Naive B cell (primary cell): ENCODE measurements at regions not wholly inside any gene's neighbourhood (a gene's known extent, or its start where the extent isn't known, plus 50 kb on each side); places are given as distances from the start of the nearest gene placed in this dataset.

Experiments
- ATAC-seq, 2 donors: fragments of 150-1000 bp; cut with Tn5 transposase; 2 replicates each; pipeline ENCODE4 v1.10.0; 2021; ENCODE audit warnings: low read depth in 2 of 2, mild to moderate bottlenecking in 2 of 2, moderate library complexity in 2 of 2
- DNase-seq: peaks from one replicate; pipeline ENCODE4 v3.0.0; 2022
- H3K27ac Mint-ChIP-seq, 6 donors: one replicate each; pipeline ENCODE4 v1.8.0; 2020 to 2022; ENCODE audit warnings: mild to moderate bottlenecking in 6 of 6, mixed read lengths in 6 of 6, moderate library complexity in 5 of 6, inconsistent platforms in 2 of 6
- H3K27me3 Mint-ChIP-seq, 3 donors: one replicate each; pipeline ENCODE4 v1.8.0; 2021 to 2022; ENCODE audit warnings: mixed read lengths in 3 of 3, mild to moderate bottlenecking in 1 of 3
- H3K36me3 Mint-ChIP-seq, 2 donors: one replicate each; pipeline ENCODE4 v1.8.0; 2020 to 2022; ENCODE audit warnings: mixed read lengths in 2 of 2, inconsistent platforms in 1 of 2, mild to moderate bottlenecking in 1 of 2
- H3K4me1 Mint-ChIP-seq, 3 donors: one replicate each; pipeline ENCODE4 v1.8.0; 2020 to 2022; ENCODE audit warnings: mixed read lengths in 3 of 3, inconsistent platforms in 1 of 3, mild to moderate bottlenecking in 1 of 3, moderate library complexity in 1 of 3
- H3K4me3 Mint-ChIP-seq, 8 donors: one replicate each; pipeline ENCODE4 v1.8.0; 2020 to 2022; ENCODE audit warnings: mild to moderate bottlenecking in 8 of 8, mixed read lengths in 8 of 8, moderate library complexity in 8 of 8, inconsistent platforms in 2 of 8
- H3K9me3 Mint-ChIP-seq, 7 donors: one replicate each; pipeline ENCODE4 v1.8.0; 2020 to 2022; ENCODE audit warnings: mixed read lengths in 7 of 7, mild to moderate bottlenecking in 5 of 7, inconsistent platforms in 2 of 7, moderate library complexity in 1 of 7

DNA sequence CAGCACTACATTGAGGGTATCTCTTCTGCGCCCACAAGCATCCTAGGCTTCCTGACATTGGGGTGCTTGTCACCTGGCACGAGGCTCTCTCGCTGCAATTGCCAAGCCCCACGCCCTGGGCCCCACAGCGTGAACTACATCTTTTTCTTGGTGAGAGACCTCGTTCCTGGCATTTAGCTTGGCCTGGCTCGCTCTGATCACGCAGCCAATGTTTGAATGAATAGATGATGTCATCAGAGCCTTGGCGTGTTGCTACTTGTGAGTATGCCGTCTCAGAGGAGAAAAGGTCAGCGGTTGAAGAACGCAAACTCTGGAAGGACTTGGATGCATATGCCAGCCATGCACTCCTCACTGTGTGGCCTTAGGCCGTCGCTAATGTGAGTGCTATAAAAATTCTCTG, 150.2 kb upstream of the AUTS2 start:
- H3K4me3 Mint-ChIP-seq, result no peak overlapping the region
- ATAC-seq (no peak), DNase-seq (no peak)
- no peaks in the 10 kb centered on the region for H3K27me3 Mint-ChIP-seq
- H3K9me3 Mint-ChIP-seq, result peaks cover 0 to 14% (median 3%) of the 10 kb centered on the region in 7 donors
- H3K27ac Mint-ChIP-seq, result peak overlapping the region in 1 of 6 donors; percentile 20
- peaks cover 0 to 3% (median 0%) of the 10 kb centered on the region in 3 donors for H3K4me1 Mint-ChIP-seq
- no peaks in the 10 kb centered on the region for H3K36me3 Mint-ChIP-seq

DNA sequence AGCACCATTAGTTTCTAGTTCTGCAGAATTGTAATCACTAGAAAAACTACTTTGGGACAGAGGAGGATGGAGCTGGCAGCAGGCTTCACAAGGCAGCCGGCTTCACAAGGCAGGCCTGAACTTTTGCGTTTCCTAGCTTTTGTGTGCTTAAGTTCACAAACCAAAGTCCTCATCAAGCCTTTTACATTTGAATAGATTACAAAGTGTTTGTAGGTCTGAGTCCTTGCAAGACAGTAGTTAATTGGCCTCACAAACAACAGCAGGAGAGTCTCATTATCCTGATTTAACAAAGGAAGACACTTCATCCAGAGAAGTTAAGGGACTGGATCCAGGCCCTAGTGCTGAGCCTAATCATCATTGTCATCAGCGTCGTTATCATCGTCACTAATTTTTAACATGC, 147.8 kb upstream of the AUTS2 start:
- H3K4me1 Mint-ChIP-seq, result no peaks in the 10 kb centered on the region
- H3K36me3 Mint-ChIP-seq, result no peaks in the 10 kb centered on the region
- H3K4me3 Mint-ChIP-seq, result no peak overlapping the region
- DNase-seq (no peak), ATAC-seq (no peak)
- H3K27me3 Mint-ChIP-seq, result no peaks in the 10 kb centered on the region
- no peak overlapping the region for H3K27ac Mint-ChIP-seq
- H3K9me3 Mint-ChIP-seq, result peaks cover 0 to under 1% (median 0%) of the 10 kb centered on the region in 7 donors

DNA sequence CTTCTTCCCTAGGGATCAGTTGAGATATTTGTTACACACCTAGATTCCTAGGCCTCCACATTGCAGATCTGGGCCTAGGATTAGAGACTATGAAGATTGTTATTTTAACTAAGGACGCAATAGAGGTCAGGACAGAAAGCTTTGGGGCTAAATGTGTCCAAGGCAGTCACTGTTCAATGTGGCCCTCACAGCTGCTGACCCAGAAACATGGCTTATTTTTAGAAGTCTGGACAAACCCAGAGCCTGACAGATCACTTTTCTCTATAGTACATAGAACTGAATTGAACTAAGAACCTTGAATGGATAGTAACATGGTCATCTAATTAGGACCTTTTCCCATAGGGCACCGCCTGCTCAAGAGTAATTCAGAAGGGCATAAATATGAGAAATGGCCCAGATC, 146.6 kb upstream of the AUTS2 start:
- Mint-ChIP-seq H3K4me3 (no peak overlapping the region), H3K9me3 (no peaks in the 10 kb centered on the region), H3K27ac (peak overlapping the region in 1 of 6 donors; percentile 60), H3K4me1 (no peaks in the 10 kb centered on the region), H3K27me3 (no peaks in the 10 kb centered on the region), H3K36me3 (no peaks in the 10 kb centered on the region)
- DNase-seq (no peak), ATAC-seq (no peak)

GRCh38 chr7:69452797-69453196, 145.5 kb upstream of the AUTS2 start:
- Mint-ChIP-seq H3K4me3 (no peak overlapping the region), H3K27ac (no peak overlapping the region), H3K36me3 (no peaks in the 10 kb centered on the region), H3K4me1 (no peaks in the 10 kb centered on the region), H3K27me3 (no peaks in the 10 kb centered on the region), H3K9me3 (no peaks in the 10 kb centered on the region)
- ATAC-seq (no peak), DNase-seq (no peak)

DNA sequence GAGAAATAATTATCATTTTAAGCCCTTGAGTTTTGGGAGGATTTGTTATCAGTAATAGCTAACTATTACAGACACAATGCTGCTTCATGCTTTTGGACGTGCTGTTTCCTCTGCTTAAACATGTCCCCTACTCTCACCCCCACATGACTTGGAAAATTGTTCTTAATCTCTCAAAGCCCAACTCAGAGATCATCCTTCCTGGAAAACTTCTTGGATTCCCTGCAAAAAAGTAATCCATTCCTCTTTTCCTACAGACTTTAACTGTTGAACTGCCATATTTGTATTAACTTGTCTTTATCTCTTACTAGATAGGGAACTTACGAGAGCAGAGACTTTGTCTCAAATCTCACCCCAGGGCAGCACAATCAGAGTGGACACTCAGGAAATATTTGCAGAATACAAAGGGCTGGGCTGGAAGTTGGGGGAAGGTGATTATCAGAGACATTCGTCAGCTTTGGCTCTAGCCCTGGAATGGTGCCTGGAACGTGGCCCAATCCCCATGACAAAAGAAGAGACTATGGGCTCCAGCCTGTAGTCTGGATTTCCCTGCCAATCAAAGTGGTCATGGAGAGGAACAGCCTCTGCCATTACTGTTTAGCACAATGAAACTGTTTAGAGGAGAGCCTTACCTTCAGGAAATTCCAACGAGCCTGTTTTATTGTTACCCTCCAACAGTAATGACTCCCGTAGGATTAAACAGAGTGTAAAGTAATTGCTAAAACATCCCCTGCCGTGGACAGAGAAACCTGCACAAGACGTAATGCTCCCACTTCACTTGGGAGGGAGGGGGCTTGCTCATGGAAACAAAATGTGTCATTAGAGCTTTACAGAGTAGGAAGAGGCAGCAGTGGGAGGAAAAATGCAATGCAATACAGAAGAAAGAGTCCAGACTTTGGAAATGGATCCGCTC, 140.4 kb upstream of the AUTS2 start:
- ATAC-seq (no peak), DNase-seq (no peak)
- H3K4me1 Mint-ChIP-seq, result no peaks in the 10 kb centered on the region
- no peak overlapping the region for H3K27ac Mint-ChIP-seq
- no peak overlapping the region for H3K4me3 Mint-ChIP-seq
- H3K27me3 Mint-ChIP-seq, result no peaks in the 10 kb centered on the region
- no peaks in the 10 kb centered on the region for H3K36me3 Mint-ChIP-seq
- H3K9me3 Mint-ChIP-seq, result no peaks in the 10 kb centered on the region

DNA sequence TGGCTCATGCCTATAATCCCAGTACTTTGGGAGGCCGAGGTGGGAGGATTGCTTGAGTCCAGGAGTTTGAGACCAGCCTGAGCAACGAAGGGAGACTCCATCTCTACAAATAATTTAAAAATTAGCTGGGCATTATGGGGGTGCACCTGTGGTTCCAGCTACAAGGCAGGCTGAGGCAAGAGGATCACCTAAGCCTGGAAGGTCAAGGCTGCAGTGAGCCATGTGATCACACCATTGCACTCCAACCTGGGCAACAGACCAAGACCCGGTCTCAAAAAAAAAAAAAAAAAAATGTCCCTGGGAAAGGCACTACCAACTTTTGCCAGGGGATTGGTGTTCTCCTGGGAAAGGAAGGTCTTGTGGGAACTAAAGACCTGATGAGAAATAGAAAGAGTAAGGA, 134.2 kb upstream of the AUTS2 start:
- H3K27ac Mint-ChIP-seq, result no peak overlapping the region
- no peak for ATAC-seq
- peak overlapping the region in 1 of 8 donors; percentile 17 for H3K4me3 Mint-ChIP-seq
- no peaks in the 10 kb centered on the region for H3K4me1 Mint-ChIP-seq
- no peaks in the 10 kb centered on the region for H3K27me3 Mint-ChIP-seq
- H3K36me3 Mint-ChIP-seq, result peaks cover 0 to 4% of the 10 kb centered on the region in 2 donors
- H3K9me3 Mint-ChIP-seq, result peaks cover 3 to 25% (median 11%) of the 10 kb centered on the region in 7 donors
- no peak for DNase-seq

DNA sequence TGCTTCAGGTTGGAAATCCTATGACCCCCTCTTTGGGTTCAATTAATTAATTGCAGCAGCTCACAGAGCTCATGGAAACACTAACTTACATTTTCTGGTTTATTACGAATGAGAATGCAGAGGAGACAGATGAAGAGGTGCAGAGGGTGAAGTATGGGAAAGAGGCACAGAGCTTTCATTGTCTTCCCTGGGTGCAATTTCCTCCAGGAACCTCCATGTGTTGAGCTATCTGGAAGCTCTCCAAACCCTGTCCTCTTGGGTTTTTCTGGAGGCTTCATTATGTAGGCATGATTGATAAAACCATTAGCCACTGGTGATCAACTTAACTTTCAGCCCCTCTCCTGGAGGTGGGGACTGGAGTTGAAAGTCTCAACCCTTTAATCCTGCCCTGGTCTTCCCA, 133.0 kb upstream of the AUTS2 start:
- no peak overlapping the region for H3K27ac Mint-ChIP-seq
- no peaks in the 10 kb centered on the region for H3K4me1 Mint-ChIP-seq
- no peaks in the 10 kb centered on the region for H3K27me3 Mint-ChIP-seq
- H3K9me3 Mint-ChIP-seq, result peaks cover 8 to 34% (median 21%) of the 10 kb centered on the region in 7 donors
- DNase-seq (no peak), ATAC-seq (no peak)
- no peak overlapping the region for H3K4me3 Mint-ChIP-seq
- H3K36me3 Mint-ChIP-seq, result peaks cover 0 to 8% of the 10 kb centered on the region in 2 donors

DNA sequence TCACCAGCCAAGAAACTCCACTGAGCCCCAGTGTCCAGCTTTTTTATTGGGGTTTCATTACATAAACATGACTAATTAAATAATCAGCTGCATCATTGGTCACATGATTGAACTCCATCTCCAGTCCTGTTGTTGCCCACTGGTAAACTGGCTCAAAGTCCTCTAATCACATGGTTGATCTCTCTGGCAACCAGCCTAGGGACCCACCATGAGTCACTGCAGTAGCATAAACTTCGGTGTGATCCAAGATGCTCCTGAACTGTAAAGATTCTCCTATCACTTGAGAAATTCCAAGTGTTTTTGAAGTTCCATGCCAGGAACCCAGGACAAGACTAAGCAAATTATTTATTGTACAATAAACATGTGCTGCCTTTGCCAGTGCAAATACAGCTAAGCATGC, 130.4 kb upstream of the AUTS2 start:
- ATAC-seq (no peak), DNase-seq (no peak)
- H3K27ac Mint-ChIP-seq, result no peak overlapping the region
- no peaks in the 10 kb centered on the region for H3K4me1 Mint-ChIP-seq
- H3K9me3 Mint-ChIP-seq, result peaks cover 9 to 38% (median 21%) of the 10 kb centered on the region in 7 donors
- peak overlapping the region in 1 of 8 donors; percentile 15 for H3K4me3 Mint-ChIP-seq
- H3K36me3 Mint-ChIP-seq, result peaks cover 0 to 8% of the 10 kb centered on the region in 2 donors
- H3K27me3 Mint-ChIP-seq, result no peaks in the 10 kb centered on the region

- Mint-ChIP-seq H3K9me3 (peaks cover 0 to 6% (median 0%) of the 10 kb centered on the region in 7 donors), H3K36me3 (no peaks in the 10 kb centered on the region), H3K4me3 (no peak overlapping the region), H3K4me1 (no peaks in the 10 kb centered on the region), H3K27ac (no peak overlapping the region), H3K27me3 (no peaks in the 10 kb centered on the region)
- ATAC-seq (no peak), DNase-seq (no peak)
Observed at GRCh38 chr7:69476416-69476815, 121.9 kb upstream of the AUTS2 start.

DNA sequence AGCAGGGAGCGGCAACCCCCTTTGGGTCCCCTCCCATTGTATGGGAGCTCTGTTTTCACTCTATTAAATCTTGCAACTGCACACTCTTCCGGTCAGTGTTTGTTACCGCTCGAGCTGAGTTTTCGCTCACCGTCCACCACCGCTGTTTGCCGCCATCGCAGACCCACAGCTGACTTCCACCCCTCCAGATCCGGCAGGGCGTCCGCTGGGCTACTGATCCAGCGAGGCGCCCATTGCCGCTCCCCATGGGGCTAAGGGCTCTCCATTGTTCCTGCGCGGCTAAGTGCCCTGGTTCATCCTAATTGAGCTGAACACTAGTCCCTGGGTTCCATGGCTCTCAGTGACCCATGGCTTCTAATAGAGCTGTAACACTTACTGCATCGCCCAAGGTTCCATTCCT, 115.6 kb upstream of the AUTS2 start:
- Mint-ChIP-seq H3K9me3 (no peaks in the 10 kb centered on the region), H3K27ac (peak overlapping the region in 1 of 6 donors; percentile 65), H3K4me3 (no peak overlapping the region), H3K4me1 (no peaks in the 10 kb centered on the region), H3K36me3 (no peaks in the 10 kb centered on the region), H3K27me3 (peaks cover 0 to 5% (median 0%) of the 10 kb centered on the region in 3 donors)
- DNase-seq, result no peak
- no peak for ATAC-seq

DNA sequence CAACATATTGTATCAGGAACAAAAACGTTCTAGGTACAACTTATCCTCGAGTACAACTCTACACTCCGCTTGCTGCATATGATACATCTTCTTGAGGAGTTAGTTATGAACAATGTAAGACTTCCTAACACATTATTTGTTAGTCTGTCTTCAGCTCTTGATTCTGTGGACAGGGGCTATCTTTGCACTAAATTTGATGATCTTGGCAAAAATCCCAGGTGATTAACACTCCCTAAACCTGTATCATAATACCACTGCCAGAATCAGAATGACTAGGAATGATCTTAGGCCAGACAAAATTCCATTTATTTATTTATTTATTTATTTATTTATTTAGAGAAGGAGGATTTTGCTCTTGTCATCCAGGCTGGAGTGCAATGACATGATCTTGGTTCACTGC, 108.7 kb upstream of the AUTS2 start:
- Mint-ChIP-seq H3K27me3 (no peaks in the 10 kb centered on the region), H3K9me3 (no peaks in the 10 kb centered on the region), H3K27ac (peak overlapping the region in 2 of 6 donors; percentile 61 to 83), H3K4me3 (no peak overlapping the region), H3K36me3 (no peaks in the 10 kb centered on the region), H3K4me1 (peaks cover 2 to 15% (median 5%) of the 10 kb centered on the region in 3 donors)
- DNase-seq (no peak), ATAC-seq (no peak)

DNA sequence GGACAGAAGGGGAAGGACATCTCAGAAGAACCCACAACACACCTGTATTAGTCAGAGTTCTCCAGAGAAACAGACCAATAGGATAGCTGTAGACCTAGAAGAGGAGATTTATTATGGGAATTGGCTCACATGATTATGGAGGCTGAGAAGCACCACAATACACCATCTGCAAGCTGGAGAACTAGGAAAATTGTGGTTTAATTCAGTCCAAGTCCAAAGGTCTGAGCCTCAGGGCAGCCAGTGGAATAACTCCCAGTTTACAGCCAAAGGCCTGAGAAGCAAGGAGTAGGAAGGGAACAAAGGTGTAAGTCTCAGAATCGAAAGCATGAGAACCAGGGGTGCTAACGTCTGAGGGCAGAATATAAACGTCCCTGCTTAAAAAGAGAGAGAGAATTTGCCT, 99.6 kb upstream of the AUTS2 start:
- Mint-ChIP-seq H3K27me3 (no peaks in the 10 kb centered on the region), H3K27ac (peak overlapping the region in 1 of 6 donors; percentile 9), H3K4me1 (peaks cover 8 to 14% (median 10%) of the 10 kb centered on the region in 3 donors), H3K36me3 (peaks cover 10 to 27% of the 10 kb centered on the region in 2 donors), H3K4me3 (no peak overlapping the region), H3K9me3 (peaks cover 16 to 32% (median 23%) of the 10 kb centered on the region in 7 donors)
- DNase-seq (no peak), ATAC-seq (no peak)

GRCh38 chr7:69502358-69502757, 95.9 kb upstream of the AUTS2 start:
- Mint-ChIP-seq H3K9me3 (peaks cover 16 to 32% (median 23%) of the 10 kb centered on the region in 7 donors), H3K27ac (no peak overlapping the region), H3K4me3 (no peak overlapping the region), H3K27me3 (no peaks in the 10 kb centered on the region), H3K4me1 (no peaks in the 10 kb centered on the region), H3K36me3 (peaks cover 10 to 27% of the 10 kb centered on the region in 2 donors)
- DNase-seq (no peak), ATAC-seq (no peak)

DNA sequence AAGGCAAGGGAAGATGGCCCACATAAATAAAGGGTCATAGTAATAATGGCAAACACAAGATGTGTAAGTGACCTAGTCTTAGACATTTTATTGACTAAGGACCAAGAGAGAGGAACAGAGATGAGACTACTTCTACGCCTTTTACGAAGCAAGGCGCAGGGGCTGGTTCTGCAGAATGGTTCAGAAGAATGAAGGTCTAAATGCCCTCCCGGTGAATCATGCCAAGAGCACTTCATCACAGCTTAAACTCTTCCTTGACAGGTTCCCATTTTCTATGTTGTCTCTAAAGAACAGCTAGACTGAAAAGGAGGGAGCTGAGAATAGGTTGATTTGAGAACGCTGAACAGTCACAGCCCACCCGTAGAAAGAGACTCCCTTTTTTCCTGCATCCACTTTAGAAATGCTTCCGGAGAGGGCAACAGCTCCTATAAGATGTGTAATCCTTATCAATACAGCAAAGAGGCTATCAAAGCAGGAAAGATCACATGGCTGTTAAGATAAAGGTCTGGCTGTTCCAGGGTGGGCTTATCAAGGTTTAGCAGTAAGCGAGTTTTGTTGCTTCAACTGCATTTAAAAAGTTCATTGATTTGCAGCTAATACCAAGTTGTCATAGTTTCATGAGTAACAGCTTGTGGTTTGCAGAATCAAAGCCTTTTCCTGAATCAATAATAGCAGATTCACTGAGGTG, 93.4 kb upstream of the AUTS2 start:
- Mint-ChIP-seq H3K27me3 (no peaks in the 10 kb centered on the region), H3K36me3 (peaks cover 0 to 6% of the 10 kb centered on the region in 2 donors), H3K27ac (no peak overlapping the region), H3K4me1 (no peaks in the 10 kb centered on the region), H3K4me3 (peak overlapping the region in 1 of 8 donors; percentile 61), H3K9me3 (peaks cover 4 to 15% (median 7%) of the 10 kb centered on the region in 7 donors)
- no peak for DNase-seq
- ATAC-seq, result no peak
